Activated CD4-positive, alpha-beta memory T cell treated with anti-CD3 and anti-CD28 coated beads for 36 hours (primary cell): ENCODE measurements at regions not wholly inside any gene's neighbourhood (a gene's known extent, or its start where the extent isn't known, plus 50 kb on each side); places are given as distances from the start of the nearest gene placed in this dataset.

Experiments used
- CTCF ChIA-PET: fragments of 350-600 bp; sonication (Branson Sonifier 250); formaldehyde crosslinking; loops from one replicate; lab custom pipeline; 2021; ENCODE audit warnings: antibody characterized with exemption, inconsistent platforms; lab: Charles Lee
- POLR2A ChIA-PET: fragments of 350-600 bp; sonication (Branson Sonifier 250); formaldehyde crosslinking; loops from one replicate; lab custom pipeline; 2021; ENCODE audit warnings: antibody characterized with exemption; lab: Charles Lee
- DNase-seq: peaks from one replicate; pipeline ENCODE4 v3.0.0-alpha.2; 2020
- H3K27ac Mint-ChIP-seq: one replicate; pipeline ENCODE4 v1.8.0; 2021; ENCODE audit warnings: mixed read lengths
- H3K27me3 Mint-ChIP-seq: one replicate; pipeline ENCODE4 v1.8.0; 2021; ENCODE audit warnings: mixed read lengths
- H3K36me3 Mint-ChIP-seq: one replicate; pipeline ENCODE4 v1.8.0; 2021; ENCODE audit warnings: mixed read lengths
- H3K4me1 Mint-ChIP-seq: one replicate; pipeline ENCODE4 v1.8.0; 2021; ENCODE audit warnings: low read depth, mixed read lengths
- H3K4me3 Mint-ChIP-seq: one replicate; pipeline ENCODE4 v1.8.0; 2021; ENCODE audit warnings: mild to moderate bottlenecking, mixed read lengths
- H3K9me3 Mint-ChIP-seq: one replicate; pipeline ENCODE4 v1.8.0; 2021; ENCODE audit warnings: mixed read lengths
- intact Hi-C: fragments of 100-400 bp; cut with micrococcal nuclease; formaldehyde crosslinking; loops from one replicate; pipeline ENCODE4 v1.15.1; 2023

GRCh38 chr2:15072836-15073235 lies 440.3 kb downstream of the LRATD1 start:
- Mint-ChIP-seq H3K36me3 (no peaks in the 10 kb centered on the region), H3K4me1 (no peaks in the 10 kb centered on the region), H3K27me3 (peaks cover 4% of the 10 kb centered on the region), H3K9me3 (no peaks in the 10 kb centered on the region), H3K27ac (no peak overlapping the region), H3K4me3 (no peak overlapping the region)
- intact Hi-C loops, result no loop called here
- no peak for DNase-seq
- ChIA-PET CTCF (no interaction called here), POLR2A (no interaction called here)

GRCh38 chr2:15073664-15074063 lies 441.1 kb downstream of the LRATD1 start:
- no peak overlapping the region for H3K4me3 Mint-ChIP-seq
- POLR2A ChIA-PET, result no interaction called here
- no peaks in the 10 kb centered on the region for H3K9me3 Mint-ChIP-seq
- DNase-seq, result no peak
- intact Hi-C loops, result no loop called here
- no peaks in the 10 kb centered on the region for H3K36me3 Mint-ChIP-seq
- CTCF ChIA-PET, result interaction anchor here (0.8 kb wide), 1 partner anchor 57 kb away, joined by 3 read pairs; no protein-coding TSS in a partner anchor
- H3K27me3 Mint-ChIP-seq, result peaks cover 4% of the 10 kb centered on the region
- H3K4me1 Mint-ChIP-seq, result no peaks in the 10 kb centered on the region
- H3K27ac Mint-ChIP-seq, result no peak overlapping the region

GRCh38 chr2:15074319-15074718 lies 441.8 kb downstream of the LRATD1 start:
- intact Hi-C loops, result no loop called here
- ChIA-PET CTCF (interaction anchor here (0.8 kb wide), 1 partner anchor 57 kb away, joined by 3 read pairs; no protein-coding TSS in a partner anchor), POLR2A (no interaction called here)
- H3K36me3 Mint-ChIP-seq, result no peaks in the 10 kb centered on the region
- H3K27me3 Mint-ChIP-seq, result peaks cover 4% of the 10 kb centered on the region
- H3K4me1 Mint-ChIP-seq, result no peaks in the 10 kb centered on the region
- DNase-seq, result no peak
- no peak overlapping the region for H3K27ac Mint-ChIP-seq
- H3K4me3 Mint-ChIP-seq, result no peak overlapping the region
- no peaks in the 10 kb centered on the region for H3K9me3 Mint-ChIP-seq

- no peak for DNase-seq
- ChIA-PET CTCF (no interaction called here), POLR2A (no interaction called here)
- Mint-ChIP-seq H3K27ac (no peak overlapping the region), H3K4me3 (no peak overlapping the region), H3K36me3 (no peaks in the 10 kb centered on the region), H3K4me1 (no peaks in the 10 kb centered on the region), H3K27me3 (peaks cover 6% of the 10 kb centered on the region), H3K9me3 (no peaks in the 10 kb centered on the region)
- intact Hi-C loops, result no loop called here
These were observed 442.5 kb downstream of the LRATD1 start for GRCh38 chr2:15074751-15075700.

DNA sequence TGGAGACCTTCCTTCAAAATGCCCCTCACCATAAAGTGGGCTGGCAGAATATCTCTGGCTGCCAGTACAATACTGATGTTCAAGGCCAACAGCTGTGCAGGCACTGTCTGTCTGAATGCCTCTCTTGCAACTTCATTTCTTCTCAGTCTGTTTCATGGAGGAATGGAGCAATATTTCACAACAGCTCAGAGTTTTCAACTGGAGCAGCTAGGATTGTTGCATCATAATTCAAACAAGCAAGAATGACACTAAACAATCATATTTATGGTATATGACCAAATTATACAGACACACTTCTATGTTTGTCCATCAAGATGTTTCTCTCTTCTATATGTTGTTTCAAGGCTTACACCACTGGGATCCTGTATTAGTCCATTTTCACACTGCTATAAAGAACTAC lies 444.2 kb downstream of the LRATD1 start:
- ChIA-PET CTCF (no interaction called here), POLR2A (no interaction called here)
- no peak overlapping the region for H3K4me3 Mint-ChIP-seq
- no peaks in the 10 kb centered on the region for H3K9me3 Mint-ChIP-seq
- H3K4me1 Mint-ChIP-seq, result no peaks in the 10 kb centered on the region
- H3K36me3 Mint-ChIP-seq, result no peaks in the 10 kb centered on the region
- intact Hi-C loops, result no loop called here
- no peak for DNase-seq
- peaks cover 5% of the 10 kb centered on the region for H3K27me3 Mint-ChIP-seq
- H3K27ac Mint-ChIP-seq, result no peak overlapping the region

GRCh38 chr2:15081356-15081755 lies 448.8 kb downstream of the LRATD1 start:
- DNase-seq, result no peak
- Mint-ChIP-seq H3K27me3 (peaks cover 5% of the 10 kb centered on the region), H3K9me3 (no peaks in the 10 kb centered on the region), H3K36me3 (no peaks in the 10 kb centered on the region), H3K4me3 (no peak overlapping the region), H3K27ac (no peak overlapping the region), H3K4me1 (no peaks in the 10 kb centered on the region)
- POLR2A ChIA-PET, result no interaction called here
- intact Hi-C loops, result no loop called here
- CTCF ChIA-PET, result interaction anchor here (0.8 kb wide), 1 partner anchor 23 kb away, joined by 3 read pairs; no protein-coding TSS in a partner anchor

- CTCF ChIA-PET, result interaction anchor here (0.6 kb wide), 1 partner anchor 734 kb away, joined by 4 read pairs; no protein-coding TSS in a partner anchor
- Mint-ChIP-seq H3K36me3 (no peaks in the 10 kb centered on the region), H3K27me3 (peaks cover 5% of the 10 kb centered on the region), H3K9me3 (no peaks in the 10 kb centered on the region), H3K4me3 (no peak overlapping the region), H3K27ac (no peak overlapping the region), H3K4me1 (no peaks in the 10 kb centered on the region)
- POLR2A ChIA-PET, result no interaction called here
- intact Hi-C loops, result no loop called here
- no peak for DNase-seq
These were observed 449.9 kb downstream of the LRATD1 start for GRCh38 chr2:15082105-15083058.

DNA sequence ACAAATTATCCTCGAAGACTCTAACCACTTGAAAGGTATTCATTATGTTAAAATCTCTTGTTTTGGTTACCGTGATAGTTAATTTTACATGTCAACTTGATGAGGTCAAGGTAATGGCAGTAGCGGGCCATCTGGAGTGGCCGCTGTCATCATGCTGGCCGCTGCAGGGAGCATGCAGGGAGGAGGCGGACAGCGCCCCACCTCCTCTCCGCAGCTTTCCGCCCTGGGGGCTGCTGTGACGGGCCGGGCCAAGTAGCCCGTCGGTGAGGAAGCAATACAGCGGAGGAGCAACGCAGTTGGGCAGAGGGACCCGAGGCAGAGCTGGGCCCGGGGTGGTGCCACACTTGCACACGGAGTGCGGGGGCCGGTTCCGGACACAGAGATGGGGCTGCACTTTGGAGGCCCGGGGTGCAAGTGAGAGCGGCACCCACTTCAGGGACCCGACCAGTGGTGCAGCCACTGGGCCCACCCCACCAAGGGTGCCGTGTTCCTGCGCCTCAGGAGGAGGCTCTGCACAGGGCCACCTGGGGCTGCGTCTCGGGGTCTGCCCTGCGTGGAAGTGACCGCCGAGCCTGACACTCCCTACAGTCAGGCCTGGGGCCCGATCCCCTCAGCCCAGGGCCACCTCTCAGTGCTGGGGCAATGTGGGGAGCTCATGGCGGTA lies 452.4 kb downstream of the LRATD1 start:
- Mint-ChIP-seq H3K27ac (no peak overlapping the region), H3K4me3 (no peak overlapping the region), H3K36me3 (no peaks in the 10 kb centered on the region), H3K9me3 (no peaks in the 10 kb centered on the region), H3K4me1 (no peaks in the 10 kb centered on the region), H3K27me3 (peaks cover 4% of the 10 kb centered on the region)
- ChIA-PET CTCF (no interaction called here), POLR2A (no interaction called here)
- no peak for DNase-seq
- intact Hi-C loops, result no loop called here

GRCh38 chr2:15092181-15092580 lies 459.7 kb downstream of the LRATD1 start:
- Mint-ChIP-seq H3K4me1 (no peaks in the 10 kb centered on the region), H3K27ac (no peak overlapping the region), H3K27me3 (no peaks in the 10 kb centered on the region), H3K4me3 (no peak overlapping the region), H3K9me3 (no peaks in the 10 kb centered on the region), H3K36me3 (no peaks in the 10 kb centered on the region)
- POLR2A ChIA-PET, result no interaction called here
- intact Hi-C loops, result no loop called here
- no peak for DNase-seq
- CTCF ChIA-PET, result no interaction called here

DNA sequence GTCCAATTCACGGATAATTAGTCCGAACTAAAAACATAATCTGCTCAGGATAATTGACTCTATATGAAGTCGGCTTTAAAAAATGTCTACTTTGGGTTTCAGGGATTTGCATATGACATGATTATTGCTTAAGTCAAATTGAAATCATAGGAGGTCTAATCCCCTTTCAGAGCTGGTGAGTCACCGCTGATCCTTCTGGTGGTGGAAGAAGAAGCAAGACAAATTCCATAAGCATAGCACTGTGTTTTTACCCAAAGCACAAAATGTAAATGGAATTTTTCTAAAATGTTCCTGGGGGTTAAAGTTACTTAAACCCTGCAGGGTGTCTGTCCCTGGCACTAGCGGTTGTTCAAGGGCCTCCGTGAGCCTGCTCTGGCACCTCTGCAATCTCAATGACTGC lies 460.2 kb downstream of the LRATD1 start:
- Mint-ChIP-seq H3K4me1 (no peaks in the 10 kb centered on the region), H3K4me3 (no peak overlapping the region)
- CTCF ChIA-PET, result no interaction called here

GRCh38 chr2:15094161-15094560 lies 461.6 kb downstream of the LRATD1 start:
- intact Hi-C loops, result no loop called here
- DNase-seq, result no peak
- no peaks in the 10 kb centered on the region for H3K4me1 Mint-ChIP-seq
- CTCF ChIA-PET, result no interaction called here
- no peaks in the 10 kb centered on the region for H3K27me3 Mint-ChIP-seq
- no peak overlapping the region for H3K27ac Mint-ChIP-seq
- POLR2A ChIA-PET, result no interaction called here
- no peak overlapping the region for H3K4me3 Mint-ChIP-seq
- H3K36me3 Mint-ChIP-seq, result no peaks in the 10 kb centered on the region
- H3K9me3 Mint-ChIP-seq, result no peaks in the 10 kb centered on the region

More for the DNA sequence above, 460.2 kb downstream of the LRATD1 start:
- intact Hi-C loops, result no loop called here
- Mint-ChIP-seq H3K27ac (no peak overlapping the region), H3K9me3 (no peaks in the 10 kb centered on the region), H3K27me3 (no peaks in the 10 kb centered on the region), H3K36me3 (no peaks in the 10 kb centered on the region)
- DNase-seq, result no peak
- POLR2A ChIA-PET, result no interaction called here

DNA sequence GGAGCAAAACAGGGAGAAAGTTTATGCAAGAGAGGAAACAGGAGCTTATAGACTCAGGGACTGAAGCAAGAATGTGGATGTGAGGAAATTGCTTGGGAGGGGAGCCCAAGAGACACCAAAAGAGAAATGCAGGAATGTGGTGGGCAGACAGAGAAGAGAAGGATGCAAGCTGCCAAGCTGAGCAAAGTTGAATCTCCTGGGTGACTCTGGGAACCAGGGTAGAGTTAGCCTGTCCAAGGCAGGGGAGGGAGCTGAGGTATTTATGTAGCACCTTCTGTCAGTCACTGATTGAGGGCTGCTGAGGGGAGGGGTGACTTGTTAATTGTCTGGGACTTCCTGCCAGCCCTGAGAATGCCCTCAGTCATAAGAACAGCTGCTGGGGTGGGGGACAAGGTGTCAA lies 464.3 kb downstream of the NBAS start:
- H3K27ac Mint-ChIP-seq, result no peak overlapping the region
- CTCF ChIA-PET, result no interaction called here
- no peaks in the 10 kb centered on the region for H3K9me3 Mint-ChIP-seq
- no peaks in the 10 kb centered on the region for H3K4me1 Mint-ChIP-seq
- H3K36me3 Mint-ChIP-seq, result no peaks in the 10 kb centered on the region
- no peak overlapping the region for H3K4me3 Mint-ChIP-seq
- intact Hi-C loops, result no loop called here
- no peak for DNase-seq
- POLR2A ChIA-PET, result no interaction called here
- no peaks in the 10 kb centered on the region for H3K27me3 Mint-ChIP-seq
